ENCODE measurements at regions not wholly inside any gene's neighbourhood (a gene's known extent, or its start where the extent isn't known, plus 50 kb on each side); places are given as distances from the start of the nearest gene placed in this dataset.

DNA sequence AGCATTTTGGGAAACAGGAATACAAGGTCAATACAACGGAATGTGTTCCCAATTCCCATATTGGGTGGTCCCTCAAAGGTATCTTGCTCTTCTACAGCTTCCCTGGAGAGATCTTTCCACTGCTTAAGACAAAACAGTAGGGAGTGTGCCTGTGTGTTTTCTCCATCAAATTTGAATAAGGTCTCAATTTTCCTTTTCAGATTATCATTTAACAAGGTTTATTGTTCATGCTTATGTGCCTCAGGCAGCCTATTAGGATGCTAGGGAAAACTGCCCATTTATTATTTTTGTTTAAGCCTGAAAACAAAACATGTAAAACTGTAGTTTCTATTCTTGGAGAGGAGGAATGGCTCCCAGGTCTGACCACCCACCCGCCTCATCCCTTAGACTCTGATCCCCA lies 622.7 kb downstream of the LMO4 start:
- Histone ChIP-seq H3K36me3 (ENCODE audit: insufficient read depth, low read length) (no peaks in the 10 kb centered on the region), H4K20me1 (ENCODE audit: insufficient read depth, low read length) (no peaks in the 10 kb centered on the region), H3K4me1 (ENCODE audit: insufficient read depth, low read length, poor library complexity, severe bottlenecking) (no peaks in the 10 kb centered on the region), H3K9me3 (ENCODE audit: low read length) (no peaks in the 10 kb centered on the region), H3K4me3 (ENCODE audit: low read depth, low read length, poor library complexity, severe bottlenecking) (no peak overlapping the region), H2AFZ (ENCODE audit: low read length) (no peak overlapping the region), H3K4me2 (ENCODE audit: low read length) (no peak overlapping the region), H3K79me2 (ENCODE audit: insufficient read depth, low read depth, low read length) (no peaks in the 10 kb centered on the region), H3K9me2 (ENCODE audit: insufficient read depth, low read length) (no peaks in the 10 kb centered on the region), H3K27ac (ENCODE audit: low read depth, low read length, poor library complexity, severe bottlenecking) (no peak overlapping the region)
- no TSS peak for BruUV-seq (replicated peaks)
- TF ChIP-seq EZH2phosphoT487 (IDR thresholded peaks at IDR 0.05; ENCODE audit: borderline replicate concordance, low read depth, low read length) = no peak
- TF ChIP-seq, protein P1, sequence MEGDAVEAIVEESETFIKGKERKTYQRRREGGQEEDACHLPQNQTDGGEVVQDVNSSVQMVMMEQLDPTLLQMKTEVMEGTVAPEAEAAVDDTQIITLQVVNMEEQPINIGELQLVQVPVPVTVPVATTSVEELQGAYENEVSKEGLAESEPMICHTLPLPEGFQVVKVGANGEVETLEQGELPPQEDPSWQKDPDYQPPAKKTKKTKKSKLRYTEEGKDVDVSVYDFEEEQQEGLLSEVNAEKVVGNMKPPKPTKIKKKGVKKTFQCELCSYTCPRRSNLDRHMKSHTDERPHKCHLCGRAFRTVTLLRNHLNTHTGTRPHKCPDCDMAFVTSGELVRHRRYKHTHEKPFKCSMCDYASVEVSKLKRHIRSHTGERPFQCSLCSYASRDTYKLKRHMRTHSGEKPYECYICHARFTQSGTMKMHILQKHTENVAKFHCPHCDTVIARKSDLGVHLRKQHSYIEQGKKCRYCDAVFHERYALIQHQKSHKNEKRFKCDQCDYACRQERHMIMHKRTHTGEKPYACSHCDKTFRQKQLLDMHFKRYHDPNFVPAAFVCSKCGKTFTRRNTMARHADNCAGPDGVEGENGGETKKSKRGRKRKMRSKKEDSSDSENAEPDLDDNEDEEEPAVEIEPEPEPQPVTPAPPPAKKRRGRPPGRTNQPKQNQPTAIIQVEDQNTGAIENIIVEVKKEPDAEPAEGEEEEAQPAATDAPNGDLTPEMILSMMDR (conservative IDR thresholded peaks at IDR 0.05; ENCODE audit: low read length) = no peak
- POLR2A ChIA-PET = no interaction called here
- DNase-seq (ENCODE audit: low spot score) = no peak
- CTCF ChIA-PET (ENCODE audit: unreplicated experiment) = no interaction called here
- intact Hi-C loops (cut with micrococcal nuclease; ENCODE audit: unreplicated experiment) = loop anchor here (5.0 kb wide), 1 partner anchor 659 kb away; no protein-coding TSS in a partner anchor

DNA sequence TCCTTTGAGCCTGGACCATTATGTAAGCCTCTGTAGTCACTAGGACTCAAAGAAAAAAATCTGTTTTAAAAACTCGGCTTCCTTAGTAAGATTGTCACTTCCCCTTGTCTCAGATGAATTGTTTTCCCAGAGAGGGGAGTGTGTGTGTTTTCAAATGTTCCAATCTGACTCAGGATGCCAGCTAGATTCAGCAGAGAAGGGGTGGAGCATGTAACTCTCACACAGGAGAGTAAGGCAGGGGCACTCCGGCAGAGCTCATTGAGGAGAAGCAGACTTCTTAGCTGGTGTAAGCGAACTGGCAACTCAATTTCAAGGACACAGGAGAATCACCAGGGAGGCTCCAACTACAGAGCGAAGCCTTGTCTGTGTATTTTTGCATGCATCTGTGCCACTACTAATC lies 623.2 kb downstream of the LMO4 start:
- intact Hi-C loops (cut with micrococcal nuclease; ENCODE audit: unreplicated experiment) = loop anchor here (2.0 to 5.0 kb wide), 3 partner anchors 625 to 821 kb away; no protein-coding TSS in a partner anchor
- BruUV-seq (replicated peaks) = no TSS peak

DNA sequence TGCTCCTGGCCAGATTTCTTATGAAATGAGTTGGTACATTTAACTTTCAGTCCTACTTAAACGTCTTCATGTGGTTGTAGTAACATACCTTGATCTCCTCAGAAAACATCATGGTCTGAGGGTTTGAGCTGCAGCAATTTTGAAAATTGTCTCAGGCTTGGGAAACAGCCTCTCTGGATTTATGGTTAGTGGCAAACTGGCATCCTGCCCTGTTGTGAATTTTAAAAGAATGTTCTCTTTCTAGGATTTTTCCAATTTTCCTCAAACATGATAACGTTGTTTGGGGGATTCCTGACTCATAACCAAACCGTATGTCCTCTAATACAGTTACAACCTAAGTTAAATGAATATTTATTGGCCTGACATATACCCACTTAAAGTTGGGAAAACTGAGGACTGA lies 624.4 kb downstream of the LMO4 start:
- no TSS peak for BruUV-seq (replicated peaks)
- POLR2A ChIA-PET = interaction anchor here (0.5 to 1.0 kb wide), 2 partner anchors 27 to 141 kb away, joined by 3 read pairs; no protein-coding TSS in a partner anchor

More for the DNA sequence above, 623.2 kb downstream of the LMO4 start:
- TF ChIP-seq, protein P1 (conservative IDR thresholded peaks at IDR 0.05; ENCODE audit: low read length) = no peak
- no peak for TF ChIP-seq EZH2phosphoT487 (IDR thresholded peaks at IDR 0.05; ENCODE audit: borderline replicate concordance, low read depth, low read length)
- Histone ChIP-seq H3K9me2 (ENCODE audit: insufficient read depth, low read length) (no peaks in the 10 kb centered on the region), H3K27ac (ENCODE audit: low read depth, low read length, poor library complexity, severe bottlenecking) (no peak overlapping the region), H3K4me1 (ENCODE audit: insufficient read depth, low read length, poor library complexity, severe bottlenecking) (no peaks in the 10 kb centered on the region), H3K4me3 (ENCODE audit: low read depth, low read length, poor library complexity, severe bottlenecking) (no peak overlapping the region), H3K36me3 (ENCODE audit: insufficient read depth, low read length) (no peaks in the 10 kb centered on the region), H3K79me2 (ENCODE audit: insufficient read depth, low read depth, low read length) (no peaks in the 10 kb centered on the region), H4K20me1 (ENCODE audit: insufficient read depth, low read length) (no peaks in the 10 kb centered on the region), H3K9me3 (ENCODE audit: low read length) (no peaks in the 10 kb centered on the region), H2AFZ (ENCODE audit: low read length) (no peak overlapping the region), H3K4me2 (ENCODE audit: low read length) (no peak overlapping the region)
- CTCF ChIA-PET (ENCODE audit: unreplicated experiment) = no interaction called here
- POLR2A ChIA-PET = no interaction called here
- no peak for DNase-seq (ENCODE audit: low spot score)

More for the DNA sequence above, 624.4 kb downstream of the LMO4 start:
- no peaks in the 10 kb centered on the region for H3K9me3 ChIP-seq (ENCODE audit: low read length)
- no peak overlapping the region for H3K4me3 ChIP-seq (ENCODE audit: low read depth, low read length, poor library complexity, severe bottlenecking)
- DNase-seq (ENCODE audit: low spot score) = no peak
- intact Hi-C loops (cut with micrococcal nuclease; ENCODE audit: unreplicated experiment) = loop anchor here (2.0 to 5.0 kb wide), 3 partner anchors 626 to 822 kb away; no protein-coding TSS in a partner anchor
- no peaks in the 10 kb centered on the region for H3K4me1 ChIP-seq (ENCODE audit: insufficient read depth, low read length, poor library complexity, severe bottlenecking)
- H3K4me2 ChIP-seq (ENCODE audit: low read length) = no peak overlapping the region
- no peak overlapping the region for H2AFZ ChIP-seq (ENCODE audit: low read length)
- H4K20me1 ChIP-seq (ENCODE audit: insufficient read depth, low read length) = no peaks in the 10 kb centered on the region
- TF ChIP-seq, protein P1 (conservative IDR thresholded peaks at IDR 0.05; ENCODE audit: low read length) = no peak
- no peaks in the 10 kb centered on the region for H3K9me2 ChIP-seq (ENCODE audit: insufficient read depth, low read length)
- H3K36me3 ChIP-seq (ENCODE audit: insufficient read depth, low read length) = no peaks in the 10 kb centered on the region
- H3K79me2 ChIP-seq (ENCODE audit: insufficient read depth, low read depth, low read length) = no peaks in the 10 kb centered on the region
- H3K27ac ChIP-seq (ENCODE audit: low read depth, low read length, poor library complexity, severe bottlenecking) = no peak overlapping the region
- CTCF ChIA-PET (ENCODE audit: unreplicated experiment) = interaction anchor here (0.6 kb wide), 1 partner anchor 619 kb away, joined by 3 read pairs; no protein-coding TSS in a partner anchor

All from OCI-LY7 (cell line).